Lower lobe of right lung (tissue), 2 donors: ENCODE measurements at regions not wholly inside any gene's neighbourhood (a gene's known extent, or its start where the extent isn't known, plus 50 kb on each side); places are given as distances from the start of the nearest gene placed in this dataset.
"Not testable (repeated sequence)": the region's sequence is repeated elsewhere in the genome, so short reads cannot be mapped to it uniquely, and the experiment has no call there.

Experiments
- ATAC-seq, 2 donors: fragments of 200-7000 bp; cut with Tn5 transposase; one replicate each; pipeline ENCODE4 v1.9.1; 2020 to 2022; ENCODE audit warnings: mild to moderate bottlenecking in 2 of 2, moderate library complexity in 2 of 2
- DNase-seq: peaks from one replicate; pipeline ENCODE4 v3.0.0-alpha.2; 2020
- H3K27ac ChIP-seq: fragments of 200-600 bp; one replicate; pipeline ENCODE4 v1.8.0; 2022
- H3K27me3 ChIP-seq: fragments of 200-600 bp; one replicate; pipeline ENCODE4 v1.8.0; 2022; ENCODE audit warnings: low read depth
- H3K36me3 ChIP-seq: fragments of 200-600 bp; one replicate; pipeline ENCODE4 v1.8.0; 2022; ENCODE audit warnings: mild to moderate bottlenecking
- H3K4me1 ChIP-seq: fragments of 200-600 bp; one replicate; pipeline ENCODE4 v1.8.0; 2022
- H3K4me3 ChIP-seq: fragments of 200-600 bp; one replicate; pipeline ENCODE4 v1.8.0; 2022; ENCODE audit warnings: mild to moderate bottlenecking
- H3K9me3 ChIP-seq: fragments of 200-600 bp; one replicate; pipeline ENCODE4 v1.8.0; 2022
- CTCF ChIP-seq: fragments of 200-600 bp; IDR thresholded peaks from one replicate; pipeline ENCODE4 v1.8.0; 2022; ENCODE audit warnings: antibody characterized with exemption, mild to moderate bottlenecking
- intact Hi-C: fragments of 100-400 bp; cut with DNase I; formaldehyde crosslinking; loops from one replicate; pipeline ENCODE4 v1.11.0; 2022
- donor health status: DM: no; HTN: yes; CAD: no; lungs with severe emphysema.

DNA sequence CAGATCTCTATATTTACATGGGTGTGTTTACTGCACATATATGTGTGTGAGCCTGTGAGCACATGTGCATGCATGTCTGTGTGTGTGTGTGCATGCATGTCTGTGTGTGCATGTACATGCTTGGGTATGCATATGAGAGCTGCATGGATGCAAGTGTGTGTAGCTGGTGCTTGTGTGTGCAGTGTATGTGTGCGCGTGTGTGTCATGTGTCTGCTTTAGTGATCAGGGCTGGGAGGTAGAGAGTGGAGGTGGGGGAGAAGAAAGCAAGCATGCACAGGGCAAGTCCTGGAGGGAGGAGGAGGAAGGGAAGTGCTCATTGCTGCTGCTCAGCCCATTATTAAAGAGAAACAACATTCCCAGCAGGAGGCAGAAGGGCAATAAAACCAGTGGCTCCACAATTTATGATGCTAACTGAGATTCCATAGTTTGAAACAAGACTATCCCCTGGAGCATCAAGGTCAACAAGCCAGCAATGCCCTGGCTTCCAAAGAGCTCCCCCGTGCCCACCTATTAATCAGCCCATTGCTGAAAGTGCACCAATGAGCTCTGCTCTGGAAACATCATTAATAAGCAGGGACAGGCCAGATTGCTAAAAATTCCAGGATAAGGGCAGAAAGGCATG lies 414.0 kb downstream of the MAFB start:
- DNase-seq = no peak
- no peaks in the 10 kb centered on the region for H3K27me3 ChIP-seq
- TF ChIP-seq CTCF = no peak
- H3K27ac ChIP-seq = no peak overlapping the region
- no peak for ATAC-seq
- H3K4me3 ChIP-seq = no peak overlapping the region
- intact Hi-C loops = no loop called here
- H3K4me1 ChIP-seq = peaks cover 14% of the 10 kb centered on the region
- no peaks in the 10 kb centered on the region for H3K36me3 ChIP-seq
- H3K9me3 ChIP-seq = no peaks in the 10 kb centered on the region

DNA sequence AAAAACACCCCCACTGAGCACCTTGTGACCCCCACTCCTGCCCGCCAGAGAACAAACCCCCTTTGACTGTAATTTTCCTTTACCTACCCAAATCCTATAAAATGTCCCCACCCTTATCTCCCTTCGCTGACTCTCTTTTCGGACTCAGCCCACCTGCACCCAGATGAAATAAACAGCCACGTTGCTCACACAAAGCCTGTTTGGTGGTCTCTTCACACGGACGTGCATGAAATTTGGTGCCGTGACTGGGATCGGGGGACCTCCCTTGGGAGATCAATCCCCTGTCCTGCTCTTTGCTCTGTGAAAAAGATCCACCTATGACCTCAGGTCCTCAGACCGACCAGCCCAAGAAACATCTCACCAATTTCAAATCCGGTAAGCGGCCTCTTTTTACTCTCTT lies 419.8 kb downstream of the MAFB start:
- H3K27me3 ChIP-seq, H3K9me3 ChIP-seq, intact Hi-C loops, ATAC-seq, H3K4me3 ChIP-seq, H3K4me1 ChIP-seq, H3K27ac ChIP-seq, DNase-seq, H3K36me3 ChIP-seq: not testable (repeated sequence)

DNA sequence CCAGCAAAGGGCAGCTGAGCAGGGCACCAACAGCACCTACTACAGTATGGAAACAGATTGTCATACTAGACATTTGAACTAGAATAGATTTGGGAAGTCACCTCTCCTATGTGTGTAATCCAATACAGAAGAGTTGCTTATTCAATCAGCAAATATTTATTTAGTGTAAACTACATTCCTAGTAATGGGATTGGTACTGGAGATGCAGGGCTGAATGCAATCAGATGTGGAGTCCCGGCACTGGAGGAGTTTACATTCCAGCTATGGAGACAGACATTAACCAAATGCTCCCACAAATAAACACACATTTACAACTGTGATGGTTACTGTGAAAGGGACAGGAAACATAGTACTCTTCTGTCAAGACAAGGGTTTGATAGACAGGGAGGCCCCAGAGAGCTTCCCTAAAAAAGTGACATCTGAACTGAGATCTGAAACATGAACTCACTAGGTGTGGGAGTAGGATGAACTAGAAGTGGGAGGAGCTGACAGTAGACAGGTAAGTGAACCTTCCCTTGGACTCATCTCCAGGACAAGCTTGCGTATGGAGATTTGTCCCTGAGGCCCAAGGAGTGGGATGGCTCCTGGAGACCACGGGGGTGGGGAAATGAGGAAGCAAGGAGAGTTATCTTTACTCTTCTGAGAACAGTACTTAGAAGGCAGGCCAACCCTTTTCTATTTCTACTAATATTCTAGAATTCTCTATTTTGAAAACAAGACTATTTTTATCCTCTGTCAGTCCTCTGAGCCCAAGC lies 420.5 kb downstream of the MAFB start:
- DNase-seq (no peak), ATAC-seq (no peak)
- Histone ChIP-seq H3K4me3 (no peak overlapping the region), H3K27ac (no peak overlapping the region), H3K9me3 (no peaks in the 10 kb centered on the region), H3K4me1 (no peaks in the 10 kb centered on the region), H3K27me3 (no peaks in the 10 kb centered on the region), H3K36me3 (no peaks in the 10 kb centered on the region)
- intact Hi-C loops = no loop called here
- TF ChIP-seq CTCF = no peak

DNA sequence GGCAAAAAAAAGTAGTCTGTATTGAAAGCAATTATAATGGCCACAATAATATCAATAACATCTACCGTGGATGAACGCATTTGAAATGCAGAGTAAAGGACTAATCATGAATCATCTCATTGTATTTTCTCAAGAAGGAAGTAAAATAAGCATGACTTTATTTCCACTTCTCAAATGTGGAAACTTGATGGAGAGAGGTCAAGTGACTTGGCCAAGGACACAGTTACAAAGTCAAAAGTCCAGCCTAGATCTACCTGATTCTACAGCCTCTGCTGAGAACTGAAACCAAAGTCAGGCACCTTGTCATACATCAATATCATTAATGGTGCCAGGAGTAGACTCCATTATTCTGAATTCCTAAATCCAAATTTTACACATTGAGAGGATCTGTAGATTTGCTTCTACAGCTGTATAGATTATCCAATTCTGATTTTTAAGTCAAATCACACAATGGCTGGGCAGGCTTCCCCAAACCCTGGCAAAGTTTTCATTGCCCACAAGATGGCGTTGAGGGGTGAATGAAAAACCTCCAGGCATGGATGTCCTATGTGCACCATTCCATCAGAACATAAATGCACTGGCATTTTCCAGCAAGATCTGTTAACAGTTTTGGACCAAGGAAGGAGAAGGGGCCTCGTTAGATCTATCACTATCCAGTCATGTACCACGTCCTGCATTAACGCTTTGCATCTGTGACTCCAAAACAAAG lies 423.1 kb downstream of the MAFB start:
- peak; percentile 45 for TF ChIP-seq CTCF

GRCh38 chr20:40262219-40262618 lies 426.8 kb downstream of the MAFB start:
- TF ChIP-seq CTCF = no peak
- intact Hi-C loops = no loop called here
- no peaks in the 10 kb centered on the region for H3K27me3 ChIP-seq
- no peak overlapping the region for H3K27ac ChIP-seq
- H3K4me1 ChIP-seq = no peaks in the 10 kb centered on the region
- ATAC-seq = no peak
- no peaks in the 10 kb centered on the region for H3K36me3 ChIP-seq
- no peak overlapping the region for H3K4me3 ChIP-seq
- H3K9me3 ChIP-seq = no peaks in the 10 kb centered on the region
- no peak for DNase-seq

More for the DNA sequence above, 423.1 kb downstream of the MAFB start:
- no peak for DNase-seq
- Histone ChIP-seq H3K9me3 (no peaks in the 10 kb centered on the region), H3K4me3 (no peak overlapping the region), H3K27ac (no peak overlapping the region), H3K36me3 (no peaks in the 10 kb centered on the region), H3K4me1 (no peaks in the 10 kb centered on the region), H3K27me3 (no peaks in the 10 kb centered on the region)
- intact Hi-C loops = no loop called here
- ATAC-seq = peak; percentile 46 to 68

- TF ChIP-seq CTCF = no peak
- no peaks in the 10 kb centered on the region for H3K36me3 ChIP-seq
- DNase-seq = no peak
- no peaks in the 10 kb centered on the region for H3K9me3 ChIP-seq
- ATAC-seq = no peak
- H3K27ac ChIP-seq = no peak overlapping the region
- H3K4me3 ChIP-seq = no peak overlapping the region
- no peaks in the 10 kb centered on the region for H3K27me3 ChIP-seq
- no peaks in the 10 kb centered on the region for H3K4me1 ChIP-seq
- intact Hi-C loops = no loop called here
Measured at GRCh38 chr20:40258931-40259330, 430.1 kb downstream of the MAFB start.
